ENCODE measurements at regions not wholly inside any gene's neighbourhood (a gene's known extent, or its start where the extent isn't known, plus 50 kb on each side); places are given as distances from the start of the nearest gene placed in this dataset.

DNA sequence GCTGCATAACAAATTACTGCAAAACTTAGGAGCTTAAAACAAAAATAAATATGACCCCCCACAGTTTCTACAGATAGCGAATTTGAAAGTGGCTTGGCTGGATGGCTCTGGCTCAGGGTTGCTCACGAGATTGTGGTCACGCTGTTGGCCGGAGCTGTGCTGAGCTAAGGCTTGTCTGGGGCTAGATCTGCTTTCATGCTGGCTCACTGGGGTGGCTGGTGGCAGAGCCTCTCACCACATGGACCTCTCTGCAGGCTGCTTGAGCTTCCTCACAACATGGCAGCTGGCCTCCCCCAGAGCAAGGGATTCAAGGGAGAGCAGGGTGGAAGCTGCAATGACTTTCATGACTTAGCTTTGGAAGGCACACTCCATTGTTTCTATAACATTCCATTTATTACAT lies 354.1 kb downstream of the SHQ1 start:
- no peaks in the 10 kb centered on the region for H3K36me3 Mint-ChIP-seq
- no peak overlapping the region for H3K4me3 Mint-ChIP-seq
- no peak overlapping the region for H3K27ac Mint-ChIP-seq
- H3K9me3 Mint-ChIP-seq = peaks cover 15% of the 10 kb centered on the region
- H3K27me3 Mint-ChIP-seq (ENCODE audit: low read depth) = no peaks in the 10 kb centered on the region
- DNase-seq (ENCODE audit: low spot score in 2 of 2, unreplicated experiment in 2 of 2) = no peak
- no peaks in the 10 kb centered on the region for H3K4me1 Mint-ChIP-seq
- TF ChIP-seq, protein P1, sequence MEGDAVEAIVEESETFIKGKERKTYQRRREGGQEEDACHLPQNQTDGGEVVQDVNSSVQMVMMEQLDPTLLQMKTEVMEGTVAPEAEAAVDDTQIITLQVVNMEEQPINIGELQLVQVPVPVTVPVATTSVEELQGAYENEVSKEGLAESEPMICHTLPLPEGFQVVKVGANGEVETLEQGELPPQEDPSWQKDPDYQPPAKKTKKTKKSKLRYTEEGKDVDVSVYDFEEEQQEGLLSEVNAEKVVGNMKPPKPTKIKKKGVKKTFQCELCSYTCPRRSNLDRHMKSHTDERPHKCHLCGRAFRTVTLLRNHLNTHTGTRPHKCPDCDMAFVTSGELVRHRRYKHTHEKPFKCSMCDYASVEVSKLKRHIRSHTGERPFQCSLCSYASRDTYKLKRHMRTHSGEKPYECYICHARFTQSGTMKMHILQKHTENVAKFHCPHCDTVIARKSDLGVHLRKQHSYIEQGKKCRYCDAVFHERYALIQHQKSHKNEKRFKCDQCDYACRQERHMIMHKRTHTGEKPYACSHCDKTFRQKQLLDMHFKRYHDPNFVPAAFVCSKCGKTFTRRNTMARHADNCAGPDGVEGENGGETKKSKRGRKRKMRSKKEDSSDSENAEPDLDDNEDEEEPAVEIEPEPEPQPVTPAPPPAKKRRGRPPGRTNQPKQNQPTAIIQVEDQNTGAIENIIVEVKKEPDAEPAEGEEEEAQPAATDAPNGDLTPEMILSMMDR (IDR thresholded peaks at IDR 0.05; ENCODE audit: unreplicated experiment) = no peak

GRCh38 chr3:72492240-72492639 lies 356.0 kb downstream of the SHQ1 start:
- Mint-ChIP-seq H3K4me1 (peaks cover 9% of the 10 kb centered on the region), H3K4me3 (no peak overlapping the region), H3K9me3 (peaks cover 7% of the 10 kb centered on the region), H3K27ac (no peak overlapping the region), H3K27me3 (ENCODE audit: low read depth) (no peaks in the 10 kb centered on the region), H3K36me3 (no peaks in the 10 kb centered on the region)
- TF ChIP-seq, protein P1 (IDR thresholded peaks at IDR 0.05; ENCODE audit: unreplicated experiment) = no peak
- DNase-seq (ENCODE audit: low spot score in 2 of 2, unreplicated experiment in 2 of 2) = no peak

GRCh38 chr3:72490688-72491435 lies 357.4 kb downstream of the SHQ1 start:
- Mint-ChIP-seq H3K27ac (no peak overlapping the region), H3K4me3 (no peak overlapping the region), H3K9me3 (peaks cover 7% of the 10 kb centered on the region), H3K36me3 (no peaks in the 10 kb centered on the region), H3K27me3 (ENCODE audit: low read depth) (no peaks in the 10 kb centered on the region), H3K4me1 (peaks cover 16% of the 10 kb centered on the region)
- DNase-seq (ENCODE audit: low spot score in 2 of 2, unreplicated experiment in 2 of 2) = no peak
- TF ChIP-seq, protein P1 (IDR thresholded peaks at IDR 0.05; ENCODE audit: unreplicated experiment) = no peak

- DNase-seq (ENCODE audit: low spot score in 2 of 2, unreplicated experiment in 2 of 2) = no peak
- Mint-ChIP-seq H3K27me3 (ENCODE audit: low read depth) (no peaks in the 10 kb centered on the region), H3K4me3 (no peak overlapping the region), H3K9me3 (peaks cover 10% of the 10 kb centered on the region), H3K4me1 (peaks cover 16% of the 10 kb centered on the region), H3K27ac (no peak overlapping the region), H3K36me3 (no peaks in the 10 kb centered on the region)
- TF ChIP-seq, protein P1 (IDR thresholded peaks at IDR 0.05; ENCODE audit: unreplicated experiment) = no peak
These were observed 358.3 kb downstream of the SHQ1 start for GRCh38 chr3:72489901-72490300.

DNA sequence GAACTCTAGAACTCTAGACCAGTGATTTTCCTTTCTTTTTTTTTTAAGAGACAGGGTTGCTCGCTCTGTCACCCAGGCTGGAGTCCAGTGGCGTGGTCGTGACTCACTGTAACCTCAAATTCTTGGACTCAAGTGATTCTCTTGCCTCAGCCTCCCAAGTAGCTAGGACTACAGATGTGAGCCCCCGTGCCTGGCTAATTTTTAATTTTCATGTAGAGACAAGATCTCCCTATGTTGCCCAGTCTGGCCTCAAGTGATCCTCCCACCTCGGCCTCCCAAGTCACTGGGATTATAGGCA lies 359.6 kb downstream of the SHQ1 start:
- H3K9me3 Mint-ChIP-seq = peaks cover 4% of the 10 kb centered on the region
- H3K4me3 Mint-ChIP-seq = no peak overlapping the region
- TF ChIP-seq, protein P1 (IDR thresholded peaks at IDR 0.05; ENCODE audit: unreplicated experiment) = no peak
- no peak for DNase-seq (ENCODE audit: low spot score in 2 of 2, unreplicated experiment in 2 of 2)
- H3K36me3 Mint-ChIP-seq = no peaks in the 10 kb centered on the region
- no peak overlapping the region for H3K27ac Mint-ChIP-seq
- H3K4me1 Mint-ChIP-seq = peaks cover 16% of the 10 kb centered on the region
- no peaks in the 10 kb centered on the region for H3K27me3 Mint-ChIP-seq (ENCODE audit: low read depth)
